RKO (cell line): ENCODE measurements at regions not wholly inside any gene's neighbourhood (a gene's known extent, or its start where the extent isn't known, plus 50 kb on each side); places are given as distances from the start of the nearest gene placed in this dataset.
"Not testable (repeated sequence)": the region's sequence is repeated elsewhere in the genome, so short reads cannot be mapped to it uniquely, and the experiment has no call there.

ENCODE experiments used
- DNase-seq: peaks from one replicate; pipeline ENCODE4 v3.0.0-alpha.2; 2016; ENCODE audit warnings: low spot score

GRCh38 chr16:29160171-29160570, 175.3 kb downstream of the LAT start:
- DNase-seq, result not testable (repeated sequence)

- DNase-seq, result not testable (repeated sequence)
Measured at GRCh38 chr16:29159603-29160002, 174.8 kb downstream of the LAT start.

GRCh38 chr16:29158785-29159184, 173.9 kb downstream of the LAT start:
- DNase-seq, result no peak

GRCh38 chr16:29158031-29158784, 173.4 kb downstream of the LAT start:
- DNase-seq, result not testable (repeated sequence)

- peak; percentile 51 for DNase-seq
Measured at GRCh38 chr16:29157051-29157923, 172.4 kb downstream of the LAT start.

GRCh38 chr16:29156511-29156910, 171.7 kb downstream of the LAT start:
- DNase-seq, result no peak

- DNase-seq, result not testable (repeated sequence)
Measured at GRCh38 chr16:29155866-29156200, 171.0 kb downstream of the LAT start.

- DNase-seq, result not testable (repeated sequence)
Measured at GRCh38 chr16:29155131-29155865, 170.4 kb downstream of the LAT start.

GRCh38 chr16:29154676-29155121, 169.8 kb downstream of the LAT start:
- DNase-seq, result no peak

- no peak for DNase-seq
Measured at GRCh38 chr16:29154088-29154487, 169.2 kb downstream of the LAT start.

- DNase-seq, result not testable (repeated sequence)
Measured at GRCh38 chr16:29153307-29153706, 168.5 kb downstream of the LAT start.

GRCh38 chr16:29152544-29153031, 167.7 kb downstream of the LAT start:
- DNase-seq, result not testable (repeated sequence)

- DNase-seq, result no peak
Measured at GRCh38 chr16:29151317-29151716, 166.5 kb downstream of the LAT start.

GRCh38 chr16:29149912-29150311, 165.1 kb downstream of the LAT start:
- DNase-seq, result not testable (repeated sequence)

GRCh38 chr16:29148867-29149272, 164.0 kb downstream of the LAT start:
- DNase-seq, result no peak

- no peak for DNase-seq
Measured at GRCh38 chr16:29148131-29148691, 163.4 kb downstream of the LAT start.

GRCh38 chr16:29147710-29148109, 162.9 kb downstream of the LAT start:
- not testable (repeated sequence) for DNase-seq

GRCh38 chr16:29146808-29147643, 162.2 kb downstream of the LAT start:
- DNase-seq, result not testable (repeated sequence)

GRCh38 chr16:29146266-29146665, 161.4 kb downstream of the LAT start:
- DNase-seq, result no peak

GRCh38 chr16:29145486-29146225, 160.8 kb downstream of the LAT start:
- not testable (repeated sequence) for DNase-seq
